Common myeloid progenitor, CD34-positive (primary cell): ENCODE measurements at regions not wholly inside any gene's neighbourhood (a gene's known extent, or its start where the extent isn't known, plus 50 kb on each side); places are given as distances from the start of the nearest gene placed in this dataset.

Source experiments
- CTCF ChIA-PET: fragments of 350-600 bp; sonication (Branson Sonifier 250); formaldehyde crosslinking; loops from one replicate; lab custom pipeline; 2021; ENCODE audit warnings: antibody characterized with exemption; lab: Charles Lee
- POLR2A ChIA-PET: fragments of 350-600 bp; sonication (Branson Sonifier 250); formaldehyde crosslinking; loops from one replicate; lab custom pipeline; 2021; ENCODE audit warnings: antibody characterized with exemption; lab: Charles Lee
- DNase-seq, 3 donors: peaks; one replicate each; pipeline versions ENCODE4 v3.0.0 to v3.0.0-alpha.2; 2013
- H3K27ac ChIP-seq, 2 experiments: 1 replicate in 1 of 2; 2 replicates in 1 of 2; pipeline ENCODE4 v1.7.0; 2013; ENCODE audit warnings: inconsistent platforms in 2 of 2, low read length in 2 of 2, mild to moderate bottlenecking in 2 of 2, low read depth in 1 of 2, moderate library complexity in 1 of 2; ENCODE audit not compliant: severe bottlenecking in 2 of 2, insufficient read depth in 1 of 2, poor library complexity in 1 of 2
- H3K27me3 ChIP-seq, 5 experiments: replicated peaks in 2 of 5; 1 replicate in 3 of 5; 2 replicates in 2 of 5; pipeline versions ENCODE4 v1.6.1 to v1.7.0; 2013; ENCODE audit warnings: low read length in 4 of 5, mild to moderate bottlenecking in 2 of 5, moderate library complexity in 2 of 5, inconsistent platforms in 1 of 5; ENCODE audit not compliant: insufficient read depth in 5 of 5, control insufficient read depth in 4 of 5
- H3K36me3 ChIP-seq, 4 experiments: 1 replicate in 2 of 4; 2 replicates in 2 of 4; pipeline versions ENCODE4 v1.6.1 to v1.7.0; 2013; ENCODE audit warnings: low read length in 3 of 4, control low read depth in 1 of 4, mild to moderate bottlenecking in 1 of 4; ENCODE audit not compliant: control insufficient read depth in 4 of 4, insufficient read depth in 4 of 4
- H3K4me1 ChIP-seq, 4 experiments: 1 replicate in 3 of 4; 2 replicates in 1 of 4; pipeline versions ENCODE4 v1.6.1 to v1.7.1; 2013; ENCODE audit warnings: low read length in 3 of 4, mild to moderate bottlenecking in 3 of 4, control low read depth in 1 of 4, inconsistent platforms in 1 of 4, moderate library complexity in 1 of 4; ENCODE audit not compliant: control insufficient read depth in 4 of 4, insufficient read depth in 4 of 4; ENCODE audit errors: control extremely low read depth in 1 of 4
- H3K4me3 ChIP-seq, 7 experiments: 1 replicate in 4 of 7; 2 replicates in 3 of 7; pipeline versions ENCODE4 v1.5.1 to v1.7.0; 2013; ENCODE audit warnings: mild to moderate bottlenecking in 7 of 7, low read length in 6 of 7, moderate library complexity in 6 of 7, inconsistent platforms in 2 of 7, low read depth in 2 of 7, control low read depth in 1 of 7; ENCODE audit not compliant: insufficient read depth in 4 of 7, control insufficient read depth in 1 of 7; ENCODE audit errors: extremely low read depth in 1 of 7
- H3K9me3 ChIP-seq, 5 experiments: 1 replicate in 4 of 5; 2 replicates in 1 of 5; pipeline versions ENCODE4 v1.6.1 to v1.7.1; 2013; ENCODE audit warnings: low read length in 4 of 5, mild to moderate bottlenecking in 2 of 5, inconsistent platforms in 1 of 5, low read depth in 1 of 5, moderate library complexity in 1 of 5; ENCODE audit not compliant: control insufficient read depth in 4 of 5, insufficient read depth in 2 of 5; ENCODE audit errors: control extremely low read depth in 1 of 5
- WGBS: methylation state at CpG from one replicate; pipeline ENCODE4 v1.1.5; 2013; ENCODE audit not compliant: insufficient coverage; 5-methylcytosine and 5-hydroxymethylcytosine counted together

DNA sequence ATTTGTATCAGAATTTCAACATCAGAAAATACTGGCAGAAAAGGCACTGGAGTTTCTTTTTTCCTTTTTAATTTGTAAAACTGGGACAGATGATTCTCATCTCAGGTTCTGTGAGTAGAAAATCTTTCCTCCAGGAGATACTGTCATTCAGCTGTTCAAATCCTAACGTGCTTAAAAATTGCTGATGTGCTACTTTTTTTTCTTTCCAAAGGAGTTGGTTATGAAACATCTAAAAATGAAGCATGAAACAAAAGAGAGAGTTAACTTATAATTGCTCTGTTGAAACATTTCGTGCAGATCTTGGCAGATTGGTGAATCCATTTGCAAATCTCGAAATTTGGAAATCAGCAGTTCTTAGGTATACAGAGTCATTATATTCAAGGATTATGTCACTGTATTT is 622.6 kb downstream of the RNF144B start:
- ChIA-PET POLR2A (no interaction called here), CTCF (no interaction called here)
- Histone ChIP-seq H3K9me3 (no peaks in the 10 kb centered on the region), H3K36me3 (no peaks in the 10 kb centered on the region), H3K27me3 (no peaks in the 10 kb centered on the region), H3K27ac (no peak overlapping the region), H3K4me1 (no peaks in the 10 kb centered on the region), H3K4me3 (no peak overlapping the region)
- no CpG with 5 or more reads among the region's 3 CpGs for WGBS
- no peak for DNase-seq

GRCh38 chr6:19013026-19013705 is 626.0 kb downstream of the RNF144B start:
- 85% methylated on average over 2 of the region's 4 CpGs for WGBS
- no peaks in the 10 kb centered on the region for H3K4me1 ChIP-seq
- DNase-seq = no peak
- no peaks in the 10 kb centered on the region for H3K27me3 ChIP-seq
- H3K9me3 ChIP-seq = no peaks in the 10 kb centered on the region
- ChIA-PET POLR2A (no interaction called here), CTCF (no interaction called here)
- no peak overlapping the region for H3K27ac ChIP-seq
- H3K4me3 ChIP-seq = no peak overlapping the region
- no peaks in the 10 kb centered on the region for H3K36me3 ChIP-seq

DNA sequence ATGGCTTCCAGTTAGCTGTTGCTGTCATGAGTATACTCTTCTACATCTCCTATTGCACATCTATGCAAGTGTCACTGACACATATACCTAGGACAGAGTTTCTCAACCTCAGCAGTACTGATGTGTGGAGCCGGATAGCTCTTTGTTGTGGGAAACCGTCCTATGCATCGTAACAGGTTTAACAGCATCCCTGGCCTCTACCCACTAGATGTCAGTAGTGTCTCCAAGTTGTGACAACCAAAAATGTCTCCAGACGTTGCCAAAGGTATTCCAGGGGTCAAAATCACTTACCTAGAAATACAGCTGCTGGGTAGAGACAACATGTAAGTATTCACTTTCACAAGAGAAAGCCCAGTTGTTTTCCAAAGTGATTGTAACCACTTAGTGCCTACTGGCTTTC is 637.6 kb downstream of the RNF144B start:
- H3K9me3 ChIP-seq = no peaks in the 10 kb centered on the region
- H3K36me3 ChIP-seq = no peaks in the 10 kb centered on the region
- no peaks in the 10 kb centered on the region for H3K4me1 ChIP-seq
- POLR2A ChIA-PET = no interaction called here
- DNase-seq = peak; percentile 5 to 20 (median 17)
- H3K27ac ChIP-seq = no peak overlapping the region
- H3K4me3 ChIP-seq = no peak overlapping the region
- WGBS = 32% methylated on average over 4 of the region's 4 CpGs
- CTCF ChIA-PET = interaction anchor here (0.7 to 1.7 kb wide), 3 partner anchors 11 to 1032 kb away, joined by 3 to 7 read pairs (median 3); no protein-coding TSS in a partner anchor
- H3K27me3 ChIP-seq = peaks cover 0 to 2% (median 0%) of the 10 kb centered on the region in 5 experiments

DNA sequence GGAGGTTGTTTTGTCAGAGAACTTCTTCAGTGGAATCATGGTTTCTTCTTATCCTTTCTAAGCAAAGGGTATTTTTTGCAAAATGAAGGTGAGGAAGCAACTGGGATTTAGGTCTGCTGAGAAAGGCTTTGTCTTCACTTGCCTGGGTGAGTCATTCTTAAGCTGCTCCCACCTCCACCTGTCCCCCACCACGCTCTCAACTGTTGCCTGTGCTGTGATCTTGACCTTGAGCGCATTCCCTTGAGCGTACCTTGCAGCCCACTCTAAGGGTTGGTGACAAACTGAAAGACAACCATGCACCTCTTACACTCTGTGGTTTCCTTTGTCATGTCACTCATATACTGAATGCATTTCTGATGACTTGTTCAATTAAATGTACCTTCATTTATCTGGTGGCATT is 641.1 kb downstream of the RNF144B start:
- H3K27me3 ChIP-seq = no peaks in the 10 kb centered on the region
- no peak overlapping the region for H3K4me3 ChIP-seq
- H3K9me3 ChIP-seq = no peaks in the 10 kb centered on the region
- H3K36me3 ChIP-seq = no peaks in the 10 kb centered on the region
- no peaks in the 10 kb centered on the region for H3K4me1 ChIP-seq
- ChIA-PET CTCF (no interaction called here), POLR2A (no interaction called here)
- WGBS = 100% methylated on average over 3 of the region's 3 CpGs
- DNase-seq = no peak
- H3K27ac ChIP-seq = no peak overlapping the region

DNA sequence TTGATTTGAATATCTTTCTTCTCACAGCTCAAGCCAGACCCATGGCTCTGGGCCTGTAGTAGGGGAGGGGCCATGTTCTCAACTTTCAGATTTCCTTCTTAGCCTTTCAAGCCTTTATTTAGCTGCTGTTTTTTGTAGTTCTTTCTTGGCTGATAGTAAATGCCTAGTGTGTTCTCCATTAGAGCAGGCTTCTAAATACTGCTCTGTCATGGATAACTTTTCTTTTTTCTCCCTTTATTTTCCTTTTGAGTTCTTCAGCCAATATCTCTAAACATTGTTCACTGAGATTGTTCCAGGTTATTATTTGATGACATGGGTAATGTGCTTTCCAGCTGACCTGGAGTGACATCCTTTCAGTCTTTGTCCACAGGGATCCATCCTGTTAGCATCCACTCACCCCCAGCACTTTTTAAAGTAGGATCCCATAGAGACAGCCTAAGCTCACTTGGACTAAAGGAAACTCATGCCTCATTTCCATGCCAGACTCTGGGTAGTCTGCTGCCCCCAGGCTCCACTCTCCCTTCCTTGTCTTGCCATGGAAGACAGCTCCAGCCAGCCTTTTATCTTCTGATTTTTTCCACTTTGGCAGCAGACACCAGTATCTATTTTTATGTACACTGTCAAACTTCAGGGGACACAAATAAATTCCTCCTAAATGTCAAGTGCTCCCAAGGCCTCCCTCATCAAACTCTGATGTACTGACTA is 645.6 kb downstream of the RNF144B start:
- Histone ChIP-seq H3K36me3 (no peaks in the 10 kb centered on the region), H3K27me3 (peaks cover 0 to 2% (median 0%) of the 10 kb centered on the region in 5 experiments), H3K9me3 (no peaks in the 10 kb centered on the region), H3K4me1 (no peaks in the 10 kb centered on the region), H3K27ac (no peak overlapping the region), H3K4me3 (no peak overlapping the region)
- ChIA-PET CTCF (no interaction called here), POLR2A (no interaction called here)
- no peak for DNase-seq

DNA sequence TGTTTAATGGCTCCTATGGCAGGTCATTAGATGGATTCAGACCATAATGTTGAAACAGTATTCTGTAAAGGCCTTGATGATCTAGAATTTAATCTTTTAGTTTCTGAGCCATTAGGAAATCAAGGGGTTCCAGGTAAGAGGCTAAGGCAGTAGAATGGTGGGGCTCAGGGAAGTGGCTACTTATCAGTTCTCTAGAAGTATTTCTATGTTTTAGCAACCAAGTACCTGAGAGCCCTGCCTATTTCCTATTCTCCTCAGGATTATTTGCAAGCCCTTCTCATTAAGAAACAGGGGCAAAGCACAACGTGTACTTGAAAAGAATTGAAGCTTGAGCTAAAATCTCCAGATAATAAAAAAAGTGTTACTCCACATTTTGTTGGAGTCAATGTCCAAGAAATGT is 646.5 kb downstream of the RNF144B start:
- no peak overlapping the region for H3K4me3 ChIP-seq
- H3K27me3 ChIP-seq = peaks cover 0 to 2% (median 0%) of the 10 kb centered on the region in 5 experiments
- H3K9me3 ChIP-seq = no peaks in the 10 kb centered on the region
- WGBS = 60% methylated on average over 1 of the region's 1 CpG
- no peaks in the 10 kb centered on the region for H3K36me3 ChIP-seq
- ChIA-PET CTCF (no interaction called here), POLR2A (no interaction called here)
- no peaks in the 10 kb centered on the region for H3K4me1 ChIP-seq
- H3K27ac ChIP-seq = no peak overlapping the region
- no peak for DNase-seq

- WGBS = 100% methylated on average over 2 of the region's 2 CpGs
- Histone ChIP-seq H3K4me3 (no peak overlapping the region), H3K4me1 (no peaks in the 10 kb centered on the region), H3K27ac (no peak overlapping the region), H3K36me3 (no peaks in the 10 kb centered on the region), H3K9me3 (no peaks in the 10 kb centered on the region), H3K27me3 (peaks cover 0 to 2% (median 0%) of the 10 kb centered on the region in 5 experiments)
- POLR2A ChIA-PET = no interaction called here
- DNase-seq = no peak
- CTCF ChIA-PET = interaction anchor here (1.1 kb wide), 1 partner anchor 11 kb away, joined by 3 read pairs; no protein-coding TSS in a partner anchor
Measured at GRCh38 chr6:19034986-19035385, 647.8 kb downstream of the RNF144B start.
